Colonic mucosa (tissue), 4 donors: ENCODE measurements at regions not wholly inside any gene's neighbourhood (a gene's known extent, or its start where the extent isn't known, plus 50 kb on each side); places are given as distances from the start of the nearest gene placed in this dataset.

Source experiments
- DNase-seq: peaks from one replicate; pipeline ENCODE4 v3.0.0-alpha.2; 2020
- H3K27ac ChIP-seq: fragments of 200-600 bp; one replicate; pipeline ENCODE4 v1.8.0; 2021
- H3K27me3 ChIP-seq: fragments of 200-600 bp; one replicate; pipeline ENCODE4 v1.8.0; 2021
- H3K36me3 ChIP-seq: fragments of 200-600 bp; one replicate; pipeline ENCODE4 v1.8.0; 2021
- H3K4me1 ChIP-seq: fragments of 200-600 bp; one replicate; pipeline ENCODE4 v1.8.0; 2021; ENCODE audit warnings: mild to moderate bottlenecking
- H3K4me3 ChIP-seq: fragments of 200-600 bp; one replicate; pipeline ENCODE4 v1.8.0; 2021
- H3K9ac ChIP-seq, 2 donors: one replicate each; pipeline ENCODE4 v1.7.0; 2013; ENCODE audit warnings: control low read depth in 2 of 2, low read depth in 2 of 2, low read length in 2 of 2
- H3K9me3 ChIP-seq: fragments of 200-600 bp; one replicate; pipeline ENCODE4 v1.8.0; 2021
- CTCF ChIP-seq: fragments of 200-600 bp; IDR thresholded peaks from one replicate; pipeline ENCODE4 v1.8.0; 2022; ENCODE audit warnings: antibody characterized with exemption, mild to moderate bottlenecking
- intact Hi-C: fragments of 100-400 bp; cut with DNase I; formaldehyde crosslinking; loops from one replicate; pipeline ENCODE4 v1.14.1; 2022
- donor health status: healthy.
- donor health status: DM: no; HTN: no; CAD: no.
- donor health status: DM: no; HTN: no; CAD: no.

- no peak overlapping the region for H3K4me3 ChIP-seq
- no peaks in the 10 kb centered on the region for H3K4me1 ChIP-seq
- no peak overlapping the region for H3K9ac ChIP-seq
- H3K27me3 ChIP-seq: no peaks in the 10 kb centered on the region
- no peaks in the 10 kb centered on the region for H3K36me3 ChIP-seq
- H3K9me3 ChIP-seq: no peaks in the 10 kb centered on the region
- DNase-seq: no peak
- intact Hi-C loops: no loop called here
- TF ChIP-seq CTCF: no peak
- no peak overlapping the region for H3K27ac ChIP-seq
Observed at GRCh38 chr21:32975811-32976431, 49.8 kb upstream of the OLIG2 start.
